NCI-H146 (cell line): ENCODE measurements at regions not wholly inside any gene's neighbourhood (a gene's known extent, or its start where the extent isn't known, plus 50 kb on each side); places are given as distances from the start of the nearest gene placed in this dataset.
"Not testable (repeated sequence)": the region's sequence is repeated elsewhere in the genome, so short reads cannot be mapped to it uniquely, and the experiment has no call there.

Source experiments
- DNase-seq: peaks from one replicate; lab custom pipeline; 2025; lab: John Stamatoyannopoulos, UW

DNA sequence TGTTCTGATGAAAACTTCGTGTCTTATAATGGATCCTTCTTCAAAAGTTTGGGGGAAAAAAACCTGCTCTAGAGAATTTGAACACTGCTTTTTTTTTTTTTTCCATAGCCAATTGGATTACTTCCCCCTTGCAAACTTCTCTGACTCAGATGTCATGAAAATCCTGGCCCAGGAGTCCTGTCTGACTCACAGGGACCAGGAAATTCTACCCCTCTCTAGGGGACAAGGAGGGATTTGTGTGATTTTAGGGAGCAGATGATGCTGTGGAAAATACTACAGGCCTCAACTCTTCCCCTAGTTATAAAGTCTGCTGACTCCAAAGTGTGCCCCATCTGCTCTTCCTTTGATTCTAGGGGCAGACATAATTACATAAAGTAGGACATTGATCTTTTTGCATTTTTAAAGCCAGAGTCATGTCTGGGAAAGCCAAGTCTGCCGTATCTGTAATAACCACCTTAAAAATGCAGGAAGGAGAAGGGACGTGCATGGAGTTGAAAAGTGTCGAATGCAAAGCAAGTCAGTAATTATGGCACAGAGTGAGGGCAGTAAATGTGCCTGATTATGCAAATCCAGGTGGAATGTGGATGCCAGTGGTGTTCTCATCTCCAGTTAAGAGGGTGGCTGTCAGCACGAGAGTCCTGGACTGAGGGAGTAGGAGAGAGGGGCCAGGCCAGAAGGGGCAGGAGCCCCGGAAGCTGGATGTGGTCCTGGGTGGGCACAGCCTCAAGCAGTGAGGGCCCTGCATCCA lies 144.3 kb upstream of the SULF2 start:
- no peak for DNase-seq

DNA sequence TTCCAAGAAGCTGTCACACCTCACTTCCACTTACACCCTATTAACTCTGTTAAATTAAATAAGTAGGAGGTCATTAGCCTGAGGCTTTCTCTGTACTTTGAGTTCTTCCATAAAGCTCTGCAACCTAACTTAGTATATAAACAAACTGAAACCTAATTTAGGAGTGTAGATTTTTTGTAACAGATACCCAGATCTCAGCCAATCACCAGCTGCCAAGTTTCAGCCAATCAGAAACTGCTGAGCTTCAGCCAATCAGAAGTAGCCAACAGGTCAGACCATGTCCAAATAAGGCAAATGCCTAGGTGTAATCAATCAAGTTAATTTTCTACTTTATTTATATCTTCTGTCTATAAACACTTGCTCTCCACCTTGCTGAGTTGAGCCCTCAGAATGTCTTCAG lies 142.7 kb upstream of the SULF2 start:
- DNase-seq: no peak

DNA sequence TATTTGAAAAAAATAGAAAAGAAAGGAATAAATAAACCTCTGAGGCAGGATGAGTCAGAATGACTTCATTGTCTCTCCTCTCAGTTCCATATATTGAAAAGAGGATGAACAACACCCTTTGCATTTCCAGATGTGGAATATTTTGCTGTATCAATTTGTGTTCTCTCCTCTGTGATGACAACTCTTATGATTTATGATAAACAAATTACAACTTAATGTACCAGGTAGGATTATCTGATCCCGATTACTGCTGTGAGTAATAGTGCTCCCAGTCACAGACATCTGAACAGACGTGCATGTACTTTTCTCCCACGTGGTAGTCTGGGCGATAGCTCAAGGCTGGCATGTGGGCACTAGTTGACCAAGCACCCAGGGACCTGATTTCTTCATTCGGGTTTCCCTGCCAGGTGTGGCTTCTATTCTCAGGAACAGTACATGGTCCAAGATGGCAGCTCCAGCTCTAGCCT lies 142.1 kb upstream of the SULF2 start:
- DNase-seq: no peak

DNA sequence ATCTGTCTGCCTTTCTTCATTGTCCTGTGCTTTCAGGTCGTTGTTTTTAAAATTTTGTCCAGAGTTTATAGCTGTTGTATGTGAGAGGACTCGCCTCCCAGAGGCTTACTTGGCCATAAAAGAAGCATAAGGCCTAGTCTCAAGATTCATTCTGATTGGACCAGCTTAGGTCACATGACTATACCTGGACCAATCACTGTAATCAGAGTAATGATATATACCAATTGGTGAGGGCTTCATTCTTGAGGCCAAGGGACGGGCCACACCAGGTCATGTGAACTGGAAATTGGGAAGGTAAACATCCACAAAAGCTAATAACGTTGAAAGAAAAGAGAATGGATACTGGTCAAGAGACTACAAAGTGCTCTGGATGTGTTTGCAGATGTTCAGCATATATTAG lies 141.4 kb upstream of the SULF2 start:
- DNase-seq: no peak

DNA sequence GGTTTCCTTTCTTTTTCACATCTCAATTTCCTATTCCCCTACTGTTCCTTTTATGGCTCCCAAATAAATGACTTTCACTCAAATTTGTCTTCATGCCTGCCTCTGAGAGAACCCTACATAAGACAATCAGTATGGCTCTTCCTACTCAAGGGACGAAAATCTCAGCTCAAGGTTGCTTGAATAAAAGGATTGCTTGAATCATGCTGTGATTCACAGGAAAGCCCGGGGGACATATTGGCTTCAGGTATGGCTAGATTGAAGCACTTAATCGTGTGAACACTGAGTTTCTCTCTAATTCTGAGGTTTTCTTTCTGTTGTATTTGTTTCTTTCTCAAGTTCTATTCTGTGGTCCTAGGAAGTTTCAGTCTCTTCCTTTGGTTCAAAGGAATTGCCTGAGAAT lies 140.3 kb upstream of the SULF2 start:
- no peak for DNase-seq

DNA sequence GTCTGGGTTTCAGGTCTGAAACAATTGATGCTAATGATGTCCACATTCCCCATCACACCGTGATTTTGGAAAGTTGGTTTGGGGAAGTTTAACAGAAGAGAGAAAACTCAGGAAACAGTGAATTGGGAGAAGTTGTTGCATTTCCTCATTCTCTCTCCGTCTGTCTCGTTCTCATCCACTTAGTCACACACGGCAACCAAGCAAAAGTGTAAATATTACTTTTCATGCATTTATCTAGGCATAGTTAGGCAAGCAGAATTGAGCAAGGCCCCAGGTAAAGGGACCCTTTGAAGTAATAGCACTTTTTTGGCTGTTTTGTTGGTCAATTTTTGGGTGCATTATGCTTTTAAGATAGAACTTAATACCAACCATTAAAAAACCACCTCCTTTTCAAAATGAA lies 137.0 kb upstream of the SULF2 start:
- no peak for DNase-seq

DNA sequence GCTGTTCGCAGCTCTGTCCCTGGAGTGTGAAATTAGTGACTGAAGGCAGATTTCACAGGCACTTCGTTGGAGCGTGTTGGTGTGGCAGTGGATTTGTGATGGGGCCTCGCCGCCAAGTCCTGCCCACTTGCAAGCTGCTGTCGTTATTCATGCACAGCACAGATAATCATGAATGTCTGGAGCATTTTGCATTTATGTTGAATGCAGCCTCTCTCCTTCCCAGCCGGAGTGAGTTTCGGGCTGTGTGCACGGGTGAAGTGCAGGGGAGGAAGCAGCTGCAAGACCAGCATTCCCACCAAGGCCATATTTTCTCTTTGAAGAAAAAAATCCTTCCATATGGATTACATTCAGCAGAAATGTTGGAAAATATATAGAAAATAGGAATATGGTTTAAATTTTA lies 136.5 kb upstream of the SULF2 start:
- not testable (repeated sequence) for DNase-seq

DNA sequence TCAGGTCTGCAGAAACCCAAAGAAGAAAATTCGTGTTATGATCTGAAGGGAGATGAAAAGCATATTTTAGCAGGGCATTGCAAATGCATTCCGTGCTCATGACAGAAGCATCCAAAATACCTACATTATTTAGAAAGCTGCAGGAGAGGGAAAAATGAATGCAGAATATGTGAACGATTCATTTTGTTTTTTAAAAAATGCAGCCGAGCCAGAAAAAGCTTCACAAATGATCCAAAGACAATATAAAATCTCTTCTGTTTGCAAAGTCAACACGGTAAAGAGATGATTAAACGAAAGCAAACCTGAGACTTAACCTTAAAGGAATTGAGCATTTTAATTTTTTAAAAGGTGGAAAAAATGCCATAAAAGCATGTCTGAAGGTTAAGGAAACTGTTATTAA lies 136.1 kb upstream of the SULF2 start:
- no peak for DNase-seq

DNA sequence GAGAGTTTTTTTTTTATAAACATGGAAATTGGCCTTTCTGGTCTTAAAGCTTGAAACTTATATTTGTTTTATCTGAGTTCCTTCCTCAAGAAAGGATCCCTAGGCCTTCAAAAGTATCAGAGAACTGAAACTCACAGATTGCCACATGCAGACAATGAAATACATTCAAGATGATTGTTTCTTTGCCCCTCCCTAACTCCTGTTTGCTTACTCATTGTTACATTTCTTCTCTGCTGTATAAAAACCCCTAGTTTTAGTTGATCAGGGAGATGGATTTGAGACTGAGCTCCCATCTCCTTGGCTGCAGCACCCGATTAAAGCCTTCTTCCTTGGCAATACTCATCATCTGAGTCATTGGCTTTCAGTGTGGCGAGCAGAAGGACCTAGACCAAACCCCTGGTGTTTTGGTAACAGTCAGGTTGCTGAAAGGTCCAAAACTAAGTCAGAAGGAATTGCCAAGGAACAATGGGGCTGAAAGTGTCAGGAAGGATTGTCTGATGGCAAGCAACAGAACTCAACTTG lies 132.3 kb upstream of the SULF2 start:
- DNase-seq: no peak

DNA sequence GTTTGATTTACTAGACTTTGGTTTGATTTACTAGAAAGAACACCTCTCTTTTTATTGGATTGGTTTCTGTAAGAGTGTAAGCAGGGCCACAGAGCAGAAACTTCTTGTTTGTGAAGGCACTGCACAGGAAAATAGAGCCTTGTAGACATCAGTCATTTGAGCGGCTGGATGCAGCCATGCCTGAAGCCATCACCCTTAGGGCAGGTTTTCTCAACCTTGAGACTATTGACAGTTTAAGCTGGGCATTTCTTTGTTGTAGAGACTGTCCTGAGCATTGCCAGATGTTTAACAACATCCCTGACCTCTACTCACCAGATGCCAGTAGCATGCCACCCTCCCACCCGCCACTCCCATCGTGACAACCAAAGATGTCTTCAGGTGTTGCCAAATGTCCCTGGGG lies 130.2 kb upstream of the SULF2 start:
- DNase-seq: no peak

DNA sequence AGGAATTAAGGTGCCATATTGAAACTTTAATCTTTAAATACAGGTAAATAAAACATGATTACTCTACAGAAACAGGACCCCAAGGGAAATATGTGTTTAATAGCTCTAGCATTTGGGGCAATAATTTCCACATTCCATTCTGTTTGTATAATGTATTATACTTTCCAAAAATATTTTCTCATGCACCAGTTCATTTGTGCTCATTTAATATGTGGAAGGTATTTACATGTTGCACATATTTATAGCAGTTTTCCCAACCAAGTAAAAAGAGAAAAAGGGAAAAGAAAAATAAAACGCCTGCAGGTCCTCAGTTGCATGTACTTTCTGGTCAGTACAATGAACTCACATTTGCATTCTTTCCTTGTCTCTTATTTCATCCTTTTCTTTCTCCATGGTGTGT lies 129.5 kb upstream of the SULF2 start:
- no peak for DNase-seq

DNA sequence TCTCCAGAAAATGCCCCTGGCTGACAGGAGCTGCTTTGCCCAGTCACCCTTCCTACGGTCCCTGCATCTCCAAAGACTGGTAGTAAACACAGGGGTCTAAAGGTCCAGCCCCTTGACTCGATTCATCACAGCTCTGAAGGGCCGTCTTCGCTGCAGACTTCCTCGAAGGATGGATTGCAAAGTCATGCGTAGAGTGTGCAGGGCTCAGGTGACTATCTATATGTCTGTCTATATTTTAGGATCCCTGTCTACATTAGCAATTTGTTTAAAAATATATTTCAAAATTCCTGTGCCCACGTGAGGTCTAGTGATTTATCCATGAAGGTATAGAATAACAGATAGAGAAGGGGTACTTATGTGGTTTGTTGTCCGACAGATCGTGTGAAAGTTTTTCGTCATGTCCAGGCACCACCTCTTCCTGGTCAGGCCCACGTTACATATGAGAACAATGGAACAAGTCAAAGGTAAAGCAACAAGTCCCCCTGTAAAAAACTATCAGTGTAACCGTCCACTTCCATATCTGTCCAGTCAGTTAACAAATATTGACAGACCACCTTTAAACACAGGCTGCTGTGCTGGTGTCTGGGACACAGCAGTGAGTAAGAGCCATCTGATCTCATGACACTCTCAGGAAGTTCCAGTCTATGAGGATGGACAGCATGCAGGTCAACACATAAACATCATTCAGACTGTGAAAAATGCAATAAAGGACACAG lies 127.7 kb upstream of the SULF2 start:
- not testable (repeated sequence) for DNase-seq

DNA sequence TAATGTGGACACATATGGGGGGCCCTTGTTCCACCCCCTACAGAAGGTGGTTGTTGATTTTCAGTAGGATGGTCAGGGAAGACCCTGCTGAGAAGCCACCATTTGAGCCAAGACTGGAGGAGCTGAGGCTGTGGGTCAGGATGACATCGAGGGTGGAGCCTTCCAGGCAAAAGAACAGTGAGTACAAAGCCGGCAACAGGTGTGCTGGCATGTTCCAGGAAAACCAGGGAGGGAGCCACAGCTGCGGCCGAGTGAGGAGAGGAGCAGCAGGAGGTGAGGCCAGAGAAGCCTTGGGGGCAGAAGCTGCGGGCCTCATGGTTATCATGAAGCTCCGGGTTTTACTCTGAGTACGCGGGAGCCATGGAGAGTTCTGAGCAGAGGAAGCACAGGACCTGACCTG lies 126.9 kb upstream of the SULF2 start:
- not testable (repeated sequence) for DNase-seq

DNA sequence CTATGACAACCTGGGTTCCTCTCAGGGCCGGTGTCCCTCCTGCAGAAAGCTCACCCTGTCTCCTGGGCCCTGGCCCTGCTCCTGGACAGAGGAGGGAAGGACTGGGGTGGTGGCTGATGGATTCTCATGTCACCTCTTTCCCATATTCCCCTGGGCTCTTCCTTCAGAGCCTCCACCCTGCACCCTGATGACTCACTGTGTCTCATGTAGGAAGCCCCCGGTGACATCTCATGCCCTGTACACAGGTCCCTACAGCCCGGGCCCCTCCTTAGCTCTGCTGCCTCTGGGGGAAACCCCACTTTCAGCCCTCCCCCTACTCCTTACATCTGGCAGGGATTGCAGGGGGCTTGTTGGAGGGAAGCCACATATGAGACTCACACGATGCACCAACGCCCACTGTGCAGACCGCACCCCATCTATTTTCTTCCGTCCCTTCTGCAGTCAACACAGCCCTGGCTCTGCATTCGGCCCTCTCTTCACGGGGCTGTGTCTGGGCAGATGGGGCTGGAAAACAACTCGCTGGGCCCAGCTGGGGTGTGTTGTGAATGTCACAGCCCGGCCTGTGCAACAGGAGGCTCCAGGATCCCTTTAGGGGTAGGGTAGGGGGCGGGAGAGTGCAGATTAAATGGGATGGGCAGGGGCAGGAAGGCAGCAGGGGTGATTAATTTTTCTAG lies 124.6 kb upstream of the SULF2 start:
- DNase-seq: not testable (repeated sequence)

DNA sequence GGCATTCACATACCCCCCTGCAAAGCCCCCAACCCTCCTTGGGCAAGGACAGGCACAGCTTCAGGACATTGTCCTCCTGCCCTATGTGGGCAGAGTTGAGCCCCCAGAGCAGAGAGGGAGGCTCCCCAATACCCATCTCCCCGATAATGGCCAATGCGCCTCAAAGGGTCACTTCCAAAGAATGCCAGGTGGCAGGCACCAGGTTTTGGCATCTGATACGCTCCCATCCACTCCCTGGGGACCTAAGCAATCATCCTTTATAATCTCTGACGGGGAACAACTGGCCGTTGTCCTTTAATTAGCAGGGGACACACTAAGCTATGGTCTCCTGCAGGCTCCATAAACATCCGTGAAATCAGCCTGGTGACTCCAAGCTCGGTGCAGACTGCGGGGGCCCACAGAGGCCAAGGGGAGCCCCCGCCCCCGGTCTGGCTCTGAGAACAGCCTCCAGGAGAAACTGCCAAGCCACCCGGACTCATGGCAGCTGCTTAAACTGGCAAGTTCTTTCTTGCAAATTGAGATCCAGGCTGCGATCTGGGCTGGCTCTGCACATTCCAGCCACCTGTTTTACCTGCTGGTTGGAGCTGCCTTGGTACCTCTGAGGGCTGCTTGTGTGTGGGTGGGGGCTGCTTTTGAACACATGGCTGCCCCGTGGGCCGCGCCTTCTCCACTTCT lies 123.2 kb upstream of the SULF2 start:
- DNase-seq: not testable (repeated sequence)

DNA sequence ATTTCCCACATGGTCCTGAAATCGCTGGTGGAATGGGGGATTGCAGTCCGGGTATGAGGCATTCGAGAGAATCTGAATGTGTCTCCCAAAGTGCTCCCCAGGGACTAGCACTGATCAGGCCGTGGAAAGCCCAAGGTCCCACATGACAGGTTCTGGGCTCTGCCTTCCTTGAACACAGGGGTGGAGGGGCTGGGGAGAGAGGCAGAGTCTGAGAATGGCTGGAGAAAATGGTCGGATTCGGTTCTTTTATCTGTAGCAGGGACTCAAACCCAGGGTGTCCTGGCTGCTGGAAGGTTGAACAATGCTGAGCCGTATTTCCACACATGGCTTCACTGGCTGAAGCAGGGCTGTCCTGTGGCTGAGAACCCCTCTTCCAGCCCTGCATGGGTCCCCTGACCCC lies 122.7 kb upstream of the SULF2 start:
- DNase-seq: not testable (repeated sequence)

DNA sequence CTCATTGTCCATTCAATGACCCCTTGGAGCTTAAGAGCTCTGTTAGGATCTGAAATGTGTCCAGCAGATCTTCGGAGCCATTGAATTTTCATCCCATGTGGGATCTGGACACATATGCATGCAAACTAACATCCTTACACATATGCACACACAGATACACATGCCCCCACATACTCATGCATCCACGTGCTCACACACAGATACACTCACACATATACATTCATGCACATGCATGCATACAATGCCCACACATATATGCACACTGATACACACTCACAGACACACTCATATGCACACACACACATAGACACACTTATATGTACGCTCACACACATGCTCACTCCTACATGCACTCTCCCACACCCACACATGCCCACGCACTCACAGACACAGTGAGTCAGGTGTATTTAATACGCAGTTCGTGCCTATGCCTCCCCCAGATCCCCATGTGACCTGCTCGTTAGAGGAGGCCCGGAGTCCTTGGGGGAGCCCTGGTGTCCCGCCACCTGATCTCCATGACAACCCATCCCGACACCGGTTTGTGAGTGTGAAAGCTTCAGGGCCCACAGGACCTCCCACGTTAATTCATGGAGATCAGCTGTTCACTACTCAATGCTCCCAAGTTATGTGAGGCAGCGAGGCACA lies 121.9 kb upstream of the SULF2 start:
- no peak for DNase-seq

DNA sequence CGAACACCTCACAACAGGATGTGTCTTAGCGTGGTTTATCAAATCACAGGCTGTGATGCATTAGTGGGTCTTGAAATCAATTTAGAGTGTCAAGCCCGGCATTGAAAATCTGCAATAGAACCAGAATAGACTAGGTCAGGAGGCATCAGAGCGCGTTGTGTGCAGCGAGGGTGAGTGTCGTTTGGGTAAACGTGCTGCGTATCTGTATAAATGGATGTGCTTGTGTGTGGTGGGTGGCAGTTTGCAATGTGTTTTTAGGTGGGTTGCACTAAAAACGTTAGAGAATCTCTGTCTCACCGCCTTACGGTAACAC lies 121.0 kb upstream of the SULF2 start:
- DNase-seq: no peak

DNA sequence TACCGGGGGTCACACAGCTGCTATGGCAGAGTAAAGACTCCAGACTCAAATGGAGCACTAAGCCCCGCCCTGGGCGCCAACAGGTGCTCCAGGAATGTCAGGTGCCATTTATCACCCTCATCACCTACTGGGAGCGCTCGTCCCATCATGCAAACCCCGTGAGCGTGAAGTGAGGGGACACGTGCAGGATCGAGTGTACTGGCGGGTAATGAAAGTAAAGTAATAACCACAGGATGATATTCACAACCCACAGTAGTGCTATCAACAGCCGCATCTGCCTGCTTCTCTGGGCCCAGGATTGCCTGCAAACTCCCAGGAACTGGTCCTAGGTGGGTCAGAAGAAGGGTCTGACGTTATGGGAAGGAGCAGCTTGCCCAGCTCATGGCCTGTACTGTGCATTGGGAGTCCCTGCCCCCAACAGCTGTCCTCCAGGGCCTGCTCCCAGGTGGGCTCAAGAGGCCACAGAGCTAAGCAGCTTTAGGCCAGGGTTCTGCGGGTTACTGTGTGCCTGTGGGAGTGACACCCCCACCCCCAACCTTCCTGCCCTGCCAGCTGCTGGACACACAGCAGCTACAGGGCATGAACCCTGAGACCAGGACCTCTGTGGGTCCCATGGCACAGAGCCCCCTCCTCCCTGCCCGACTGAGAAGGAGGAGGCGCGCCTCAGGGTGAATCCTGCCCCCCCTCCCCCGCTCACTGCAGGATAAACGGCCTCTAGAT lies 120.5 kb upstream of the SULF2 start:
- no peak for DNase-seq

DNA sequence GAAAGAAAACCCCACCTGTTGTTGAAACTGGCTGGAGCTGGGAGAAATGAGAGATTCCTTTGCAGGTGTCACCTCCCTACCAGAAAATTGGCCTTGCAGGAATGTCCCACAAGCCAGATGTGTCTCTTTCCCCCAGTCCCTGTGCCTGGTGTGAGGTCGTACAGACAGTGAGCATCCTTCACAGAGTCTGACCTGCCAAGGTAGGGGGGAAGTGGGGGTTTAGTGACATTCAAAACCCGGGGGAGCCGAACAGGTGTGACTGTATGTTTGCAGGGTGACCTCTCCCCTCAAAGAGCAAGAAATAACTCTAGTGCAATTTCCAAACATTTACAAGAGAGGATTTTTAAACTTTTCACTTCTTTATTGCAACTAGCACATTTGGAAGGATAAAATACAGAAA lies 117.7 kb upstream of the SULF2 start:
- DNase-seq: not testable (repeated sequence)

DNA sequence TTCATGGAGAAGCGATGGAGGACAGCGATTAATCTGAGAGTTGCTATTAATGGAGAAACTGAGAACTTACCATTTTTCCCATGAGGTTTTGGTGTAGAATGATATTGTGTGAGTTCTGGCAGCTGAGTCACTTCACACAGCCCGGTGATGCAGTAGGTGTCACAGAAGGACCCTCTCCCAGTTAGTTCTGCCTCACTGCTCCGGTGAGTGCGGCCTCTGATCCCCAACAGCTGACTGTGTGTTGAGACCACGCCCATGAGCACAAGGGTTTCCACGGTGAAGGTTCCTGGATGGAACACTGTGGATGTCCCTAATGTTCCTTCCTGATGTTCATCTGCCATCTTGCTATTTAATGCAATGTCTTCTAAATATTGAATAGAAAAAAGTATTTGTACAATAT lies 114.0 kb upstream of the SULF2 start:
- DNase-seq: not testable (repeated sequence)
